Activated T-cell treated with anti-CD3 and anti-CD28 coated beads, Interleukin-2, amount 50 U/mL, for 4 hours (primary cell): ENCODE measurements at regions not wholly inside any gene's neighbourhood (a gene's known extent, or its start where the extent isn't known, plus 50 kb on each side); places are given as distances from the start of the nearest gene placed in this dataset.
"Not testable (repeated sequence)": the region's sequence is repeated elsewhere in the genome, so short reads cannot be mapped to it uniquely, and the experiment has no call there.

ENCODE experiments used
- ATAC-seq, 2 donors: fragments of 200-7000 bp; cut with Tn5 transposase; one replicate each; pipeline ENCODE4 v1.10.0; 2021
- DNase-seq: peaks from one replicate; pipeline ENCODE4 v3.0.0-alpha.2; 2020
- H3K27me3 Mint-ChIP-seq: one replicate; pipeline ENCODE4 v1.8.0; 2021; ENCODE audit warnings: low read depth, mixed read lengths
- H3K36me3 Mint-ChIP-seq: one replicate; pipeline ENCODE4 v1.8.0; 2022; ENCODE audit warnings: mixed read lengths; ENCODE audit not compliant: insufficient read depth
- H3K4me1 Mint-ChIP-seq: one replicate; pipeline ENCODE4 v1.8.0; 2021; ENCODE audit warnings: low read depth, mixed read lengths
- H3K4me3 Mint-ChIP-seq: one replicate; pipeline ENCODE4 v1.8.0; 2021; ENCODE audit warnings: mild to moderate bottlenecking, moderate library complexity, mixed read lengths
- H3K9me3 Mint-ChIP-seq: one replicate; pipeline ENCODE4 v1.8.0; 2021; ENCODE audit warnings: mixed read lengths

DNA sequence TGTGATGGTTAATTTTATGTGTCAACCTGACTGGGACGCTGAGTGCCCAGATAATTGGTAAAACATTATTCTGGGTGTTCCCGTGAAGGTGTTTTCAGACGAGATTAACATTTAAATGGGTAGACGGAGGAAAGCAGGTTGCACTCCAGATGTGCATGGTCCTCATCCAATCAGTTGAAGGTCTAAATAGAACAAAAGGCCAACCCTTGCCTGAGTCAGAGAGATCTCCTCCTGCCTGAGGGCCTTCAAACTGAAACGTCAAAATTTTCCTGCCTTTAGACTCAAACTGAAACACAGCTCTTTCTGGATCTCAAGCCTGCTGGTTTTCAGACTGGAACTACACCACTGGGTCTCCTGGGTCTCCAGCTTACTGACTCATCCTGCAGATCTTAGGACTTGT lies 73.5 kb downstream of the NPIPA8 start:
- DNase-seq, ATAC-seq, H3K9me3 Mint-ChIP-seq, H3K4me3 Mint-ChIP-seq, H3K4me1 Mint-ChIP-seq, H3K36me3 Mint-ChIP-seq, H3K27me3 Mint-ChIP-seq: not testable (repeated sequence)

- H3K4me3 Mint-ChIP-seq, H3K9me3 Mint-ChIP-seq, H3K27me3 Mint-ChIP-seq, H3K36me3 Mint-ChIP-seq, DNase-seq, H3K4me1 Mint-ChIP-seq, ATAC-seq: not testable (repeated sequence)
Measured at GRCh38 chr16:18261848-18262247, 74.7 kb downstream of the NPIPA8 start.

GRCh38 chr16:18259496-18260176 lies 76.9 kb downstream of the NPIPA8 start:
- not testable (repeated sequence) for DNase-seq, H3K4me1 Mint-ChIP-seq, H3K9me3 Mint-ChIP-seq, H3K4me3 Mint-ChIP-seq, ATAC-seq, H3K36me3 Mint-ChIP-seq, H3K27me3 Mint-ChIP-seq

GRCh38 chr16:18252943-18253342 lies 83.6 kb downstream of the NPIPA8 start:
- not testable (repeated sequence) for DNase-seq, H3K27me3 Mint-ChIP-seq, H3K36me3 Mint-ChIP-seq, H3K4me1 Mint-ChIP-seq, H3K4me3 Mint-ChIP-seq, H3K9me3 Mint-ChIP-seq, ATAC-seq

GRCh38 chr16:18230505-18230904 lies 106.0 kb downstream of the NPIPA8 start:
- DNase-seq, H3K36me3 Mint-ChIP-seq, H3K27me3 Mint-ChIP-seq, ATAC-seq, H3K4me3 Mint-ChIP-seq, H3K4me1 Mint-ChIP-seq, H3K9me3 Mint-ChIP-seq: not testable (repeated sequence)

DNA sequence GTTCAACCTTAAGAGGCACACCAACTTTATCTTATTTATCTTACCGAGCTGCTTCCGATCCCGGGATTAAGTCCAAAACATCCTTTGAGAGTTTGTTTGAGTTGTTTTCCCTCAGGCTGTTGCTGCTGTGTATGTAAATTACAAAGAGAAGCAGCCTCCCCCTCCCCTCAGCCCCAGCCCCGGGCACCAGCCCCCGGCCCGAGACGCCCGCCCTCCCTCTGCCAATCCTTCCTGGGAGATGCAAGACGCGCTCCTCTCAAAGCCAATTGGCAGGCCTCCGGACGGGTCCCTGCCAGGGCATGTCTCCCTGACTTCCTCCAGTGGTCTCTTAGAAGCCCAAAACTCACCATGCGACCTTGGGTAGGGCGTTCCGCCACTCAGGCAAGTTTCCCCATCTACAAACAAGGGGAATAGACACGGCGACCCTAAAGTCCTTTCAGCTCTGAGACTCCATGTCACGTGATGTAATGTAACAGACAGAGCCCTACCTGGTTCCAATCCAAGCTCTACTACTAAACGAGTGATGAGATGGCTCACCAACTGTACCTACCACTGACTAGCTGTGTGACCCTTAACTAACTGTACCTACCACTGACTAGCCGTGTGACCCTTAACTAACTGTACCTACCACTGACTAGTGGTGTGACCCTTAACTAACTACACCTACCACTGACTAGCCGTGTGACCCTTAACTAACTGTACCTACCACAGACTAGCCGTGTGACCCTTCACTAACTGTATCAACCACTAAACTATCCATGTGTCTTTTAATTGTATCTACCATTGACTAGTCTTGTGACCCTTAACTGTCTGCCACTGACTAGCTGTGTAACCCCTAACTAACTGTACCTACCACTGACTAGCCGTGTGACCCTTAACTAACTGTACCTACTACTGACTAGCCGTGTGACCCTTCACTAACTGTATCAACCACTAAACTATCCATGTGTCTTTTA lies 114.2 kb downstream of the NPIPA8 start:
- not testable (repeated sequence) for H3K9me3 Mint-ChIP-seq, H3K4me3 Mint-ChIP-seq, DNase-seq, H3K27me3 Mint-ChIP-seq, ATAC-seq, H3K4me1 Mint-ChIP-seq, H3K36me3 Mint-ChIP-seq

GRCh38 chr16:18217741-18218140 lies 118.8 kb downstream of the NPIPA8 start:
- H3K9me3 Mint-ChIP-seq, ATAC-seq, H3K4me1 Mint-ChIP-seq, H3K4me3 Mint-ChIP-seq, DNase-seq, H3K36me3 Mint-ChIP-seq, H3K27me3 Mint-ChIP-seq: not testable (repeated sequence)

- H3K9me3 Mint-ChIP-seq, ATAC-seq, DNase-seq, H3K4me3 Mint-ChIP-seq, H3K36me3 Mint-ChIP-seq, H3K27me3 Mint-ChIP-seq, H3K4me1 Mint-ChIP-seq: not testable (repeated sequence)
Measured at GRCh38 chr16:18216814-18217213, 119.7 kb downstream of the NPIPA8 start.

GRCh38 chr16:18213810-18214209 lies 122.7 kb downstream of the NPIPA8 start:
- ATAC-seq, H3K4me1 Mint-ChIP-seq, H3K4me3 Mint-ChIP-seq, H3K36me3 Mint-ChIP-seq, DNase-seq, H3K27me3 Mint-ChIP-seq, H3K9me3 Mint-ChIP-seq: not testable (repeated sequence)

DNA sequence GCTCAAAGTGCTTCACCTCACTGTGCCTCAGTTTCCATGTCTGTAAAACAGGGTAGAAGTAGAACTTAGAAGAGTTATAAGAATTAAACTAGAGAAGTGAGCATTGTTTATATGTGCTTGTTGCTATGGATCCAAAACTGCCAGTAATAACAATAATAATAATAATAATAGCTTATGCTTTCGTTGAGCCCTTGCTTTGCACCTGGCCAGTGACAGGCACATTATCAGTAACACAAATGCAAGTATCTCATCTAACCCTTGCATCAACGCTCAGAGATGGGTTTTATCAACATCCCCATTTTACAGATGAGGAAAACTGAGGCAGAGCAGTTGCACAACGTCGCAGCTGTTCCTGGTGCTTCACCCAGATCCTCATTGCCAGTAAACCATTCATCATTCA lies 125.0 kb downstream of the NPIPA8 start:
- not testable (repeated sequence) for H3K36me3 Mint-ChIP-seq, H3K4me3 Mint-ChIP-seq, H3K27me3 Mint-ChIP-seq, DNase-seq, H3K4me1 Mint-ChIP-seq, ATAC-seq, H3K9me3 Mint-ChIP-seq

DNA sequence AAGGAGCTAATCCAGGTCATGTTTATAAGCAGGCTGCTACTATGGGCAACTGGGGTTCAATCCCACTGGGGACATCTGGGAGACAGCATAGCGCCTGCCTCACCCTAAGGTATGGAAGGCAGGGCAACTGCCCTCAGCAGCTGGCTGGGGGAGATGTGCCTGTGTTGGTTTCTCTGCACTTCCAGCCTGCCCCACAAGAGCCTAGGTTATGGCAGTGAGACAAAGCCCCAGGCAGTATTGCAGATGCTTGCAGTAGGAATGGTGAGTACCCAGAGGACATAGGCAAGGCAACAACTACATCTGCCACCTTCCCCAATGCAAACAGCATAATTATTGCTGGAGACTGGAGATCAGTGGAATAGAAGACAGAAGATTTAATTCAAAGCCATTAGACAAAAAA lies 131.8 kb downstream of the NPIPA8 start:
- DNase-seq: not testable (repeated sequence)

GRCh38 chr16:18204309-18204708 lies 132.2 kb downstream of the NPIPA8 start:
- ATAC-seq, H3K4me3 Mint-ChIP-seq, H3K4me1 Mint-ChIP-seq, H3K9me3 Mint-ChIP-seq, DNase-seq, H3K27me3 Mint-ChIP-seq, H3K36me3 Mint-ChIP-seq: not testable (repeated sequence)

More for the DNA sequence above, 131.8 kb downstream of the NPIPA8 start:
- H3K9me3 Mint-ChIP-seq, H3K4me3 Mint-ChIP-seq, H3K27me3 Mint-ChIP-seq, H3K36me3 Mint-ChIP-seq, H3K4me1 Mint-ChIP-seq, ATAC-seq: not testable (repeated sequence)

DNA sequence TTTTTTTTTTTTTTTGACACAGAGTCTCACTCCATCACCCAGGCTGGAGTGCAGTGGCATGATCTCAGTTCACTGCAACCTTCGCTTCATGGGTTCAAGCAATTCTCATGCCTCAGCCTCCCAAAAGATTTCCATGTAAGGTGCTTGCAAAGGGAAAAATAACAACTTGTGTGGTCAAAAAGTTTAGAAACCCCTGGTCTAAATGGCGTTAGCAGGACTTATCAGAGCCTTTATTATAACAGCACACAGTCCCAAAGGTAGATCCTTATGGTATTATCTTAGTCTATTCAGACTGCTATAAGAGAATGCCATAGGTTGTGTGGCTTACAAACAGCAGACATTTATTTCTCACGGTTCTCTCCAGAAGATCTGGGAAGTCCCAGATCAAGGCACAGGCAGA lies 135.0 kb downstream of the NPIPA8 start:
- not testable (repeated sequence) for H3K27me3 Mint-ChIP-seq, H3K4me1 Mint-ChIP-seq, H3K36me3 Mint-ChIP-seq, H3K4me3 Mint-ChIP-seq, ATAC-seq, H3K9me3 Mint-ChIP-seq, DNase-seq

DNA sequence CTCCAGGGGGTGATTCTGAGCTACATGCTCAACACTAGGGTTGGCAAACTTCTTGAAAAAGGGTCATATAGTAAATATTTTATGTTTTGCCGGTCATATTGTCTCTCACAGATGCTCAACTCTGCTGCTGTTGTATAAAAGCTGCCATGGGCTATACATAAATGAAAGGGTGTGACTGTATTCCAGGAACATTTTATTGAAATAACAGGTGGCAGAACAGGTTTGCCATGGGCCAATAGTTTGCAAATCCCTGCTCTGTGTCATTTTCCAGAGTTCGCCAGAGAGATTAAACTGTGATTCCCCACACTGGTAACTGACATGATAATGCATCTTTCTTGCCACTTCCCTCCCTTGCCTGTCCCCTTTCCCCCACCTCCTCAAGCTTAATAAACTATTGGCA lies 144.1 kb downstream of the NPIPA8 start:
- not testable (repeated sequence) for H3K4me1 Mint-ChIP-seq, DNase-seq, H3K9me3 Mint-ChIP-seq, H3K36me3 Mint-ChIP-seq, ATAC-seq, H3K4me3 Mint-ChIP-seq, H3K27me3 Mint-ChIP-seq

- not testable (repeated sequence) for H3K9me3 Mint-ChIP-seq, ATAC-seq, H3K36me3 Mint-ChIP-seq, DNase-seq, H3K4me1 Mint-ChIP-seq, H3K27me3 Mint-ChIP-seq, H3K4me3 Mint-ChIP-seq
Measured at GRCh38 chr16:18190179-18190578, 146.4 kb downstream of the NPIPA8 start.
